PC-9 (cell line): ENCODE measurements at regions not wholly inside any gene's neighbourhood (a gene's known extent, or its start where the extent isn't known, plus 50 kb on each side); places are given as distances from the start of the nearest gene placed in this dataset.

ENCODE experiments used
- BruUV-seq: library from RNA; stranded (reverse); fragments of 400-500 nt; replicated peaks from 2 replicates; lab custom pipeline; 2021; lab: Mats Ljungman, UMichigan
- CTCF ChIA-PET: fragments of 300-600 bp; sonication (Branson Sonifier 250); formaldehyde crosslinking; loops from one replicate; lab custom pipeline; 2022; ENCODE audit warnings: antibody characterized with exemption; lab: Charles Lee
- POLR2A ChIA-PET: fragments of 300-600 bp; sonication (Branson Sonifier 250); formaldehyde crosslinking; loops from one replicate; lab custom pipeline; 2022; ENCODE audit warnings: antibody characterized with exemption; ENCODE audit not compliant: unreplicated experiment; lab: Charles Lee
- DNase-seq, 2 experiments: peaks; one replicate each; pipeline versions ENCODE4 v3.0.0 to v3.0.0-alpha.2; 2015 to 2022; ENCODE audit warnings: mixed read lengths in 1 of 2
- H2AFZ ChIP-seq: fragments of 200-600 bp; sonication (generic); 2 replicates; pipeline ENCODE4 v1.8.1; 2017; ENCODE audit warnings: antibody characterized with exemption
- H3F3A ChIP-seq: fragments of 200-600 bp; sonication (generic); 2 replicates; pipeline ENCODE4 v1.8.1; 2017; ENCODE audit warnings: antibody characterized with exemption, mild to moderate bottlenecking, low read depth; ENCODE audit not compliant: insufficient read depth
- H3K27ac ChIP-seq: fragments of 200-600 bp; sonication (generic); 2 replicates; pipeline ENCODE4 v1.6.1; 2016; ENCODE audit warnings: mixed run types
- H3K27me3 ChIP-seq: fragments of 200-600 bp; sonication (generic); 2 replicates; pipeline ENCODE4 v1.6.1; 2016; ENCODE audit warnings: low read depth, mixed run types; ENCODE audit not compliant: insufficient read depth
- H3K36me3 ChIP-seq: fragments of 200-600 bp; sonication (generic); 2 replicates; pipeline ENCODE4 v1.6.1; 2016; ENCODE audit warnings: low read depth, mixed run types
- H3K4me1 ChIP-seq: fragments of 200-600 bp; sonication (generic); replicated peaks from 2 replicates; pipeline ENCODE4 v1.6.1; 2016; ENCODE audit warnings: mixed run types; ENCODE audit not compliant: insufficient read depth
- H3K4me2 ChIP-seq: fragments of 200-600 bp; sonication (generic); 2 replicates; pipeline ENCODE4 v1.6.1; 2017; ENCODE audit warnings: mixed run types
- H3K4me3 ChIP-seq: fragments of 200-600 bp; sonication (generic); 2 replicates; pipeline ENCODE4 v1.6.1; 2016; ENCODE audit warnings: mixed run types
- H3K79me2 ChIP-seq: fragments of 200-600 bp; sonication (generic); 2 replicates; pipeline ENCODE4 v1.6.1; 2017; ENCODE audit warnings: low read depth, mixed run types
- H3K9me2 ChIP-seq: fragments of 200-600 bp; sonication (generic); 2 replicates; pipeline ENCODE4 v1.8.1; 2017; ENCODE audit warnings: mild to moderate bottlenecking; ENCODE audit not compliant: insufficient read depth
- H3K9me3 ChIP-seq: fragments of 200-600 bp; sonication (generic); 2 replicates; pipeline ENCODE4 v1.8.1; 2016; ENCODE audit warnings: low read depth; ENCODE audit not compliant: insufficient read depth
- H4K20me1 ChIP-seq: fragments of 200-600 bp; sonication (generic); 2 replicates; pipeline ENCODE4 v1.8.1; 2017; ENCODE audit not compliant: insufficient read depth
- CTCF ChIP-seq: fragments of 200-600 bp; sonication (generic); conservative IDR thresholded peaks from 2 replicates; pipeline ENCODE4 v1.6.1; 2017; ENCODE audit warnings: mixed run types, antibody characterized with exemption, mild to moderate bottlenecking, moderate library complexity
- EZH2 ChIP-seq: fragments of 200-600 bp; sonication (generic); IDR thresholded peaks from 2 replicates; pipeline ENCODE4 v1.8.0; 2017; ENCODE audit warnings: antibody characterized with exemption, low read depth
- intact Hi-C: fragments of 100-400 bp; cut with micrococcal nuclease; formaldehyde crosslinking; loops from one replicate; pipeline ENCODE4 v1.10.0; 2022; ENCODE audit not compliant: unreplicated experiment

- Histone ChIP-seq H3F3A (no peaks in the 10 kb centered on the region), H3K9me2 (no peaks in the 10 kb centered on the region), H4K20me1 (no peaks in the 10 kb centered on the region), H3K79me2 (no peaks in the 10 kb centered on the region), H3K4me3 (no peak overlapping the region), H3K9me3 (no peaks in the 10 kb centered on the region), H2AFZ (no peak overlapping the region), H3K4me1 (no peaks in the 10 kb centered on the region; the same call in 1 of the 2 replicates), H3K4me2 (no peak overlapping the region), H3K27me3 (peaks cover 25% of the 10 kb centered on the region), H3K36me3 (no peaks in the 10 kb centered on the region), H3K27ac (no peak overlapping the region)
- TF ChIP-seq CTCF (no peak), EZH2 (no peak)
- intact Hi-C loops, result no loop called here
- no peak for DNase-seq
- ChIA-PET POLR2A (no interaction called here), CTCF (no interaction called here)
- BruUV-seq, result no TSS peak
Measured at GRCh38 chr7:155992974-155993373, 180.7 kb upstream of the SHH start.

GRCh38 chr7:155992538-155992937 is 180.3 kb upstream of the SHH start:
- no peak overlapping the region for H3K4me2 ChIP-seq
- DNase-seq, result no peak
- ChIA-PET CTCF (no interaction called here), POLR2A (no interaction called here)
- no peak overlapping the region for H3K27ac ChIP-seq
- H3K9me2 ChIP-seq, result no peaks in the 10 kb centered on the region
- no TSS peak for BruUV-seq
- TF ChIP-seq CTCF (no peak), EZH2 (no peak)
- H3K4me3 ChIP-seq, result no peak overlapping the region
- H3K79me2 ChIP-seq, result no peaks in the 10 kb centered on the region
- H3K36me3 ChIP-seq, result no peaks in the 10 kb centered on the region
- no peak overlapping the region for H2AFZ ChIP-seq
- peaks cover 26% of the 10 kb centered on the region for H3K27me3 ChIP-seq
- no peaks in the 10 kb centered on the region for H3F3A ChIP-seq
- no peaks in the 10 kb centered on the region; the same call in 1 of the 2 replicates for H3K4me1 ChIP-seq
- H3K9me3 ChIP-seq, result no peaks in the 10 kb centered on the region
- H4K20me1 ChIP-seq, result no peaks in the 10 kb centered on the region
- intact Hi-C loops, result no loop called here

DNA sequence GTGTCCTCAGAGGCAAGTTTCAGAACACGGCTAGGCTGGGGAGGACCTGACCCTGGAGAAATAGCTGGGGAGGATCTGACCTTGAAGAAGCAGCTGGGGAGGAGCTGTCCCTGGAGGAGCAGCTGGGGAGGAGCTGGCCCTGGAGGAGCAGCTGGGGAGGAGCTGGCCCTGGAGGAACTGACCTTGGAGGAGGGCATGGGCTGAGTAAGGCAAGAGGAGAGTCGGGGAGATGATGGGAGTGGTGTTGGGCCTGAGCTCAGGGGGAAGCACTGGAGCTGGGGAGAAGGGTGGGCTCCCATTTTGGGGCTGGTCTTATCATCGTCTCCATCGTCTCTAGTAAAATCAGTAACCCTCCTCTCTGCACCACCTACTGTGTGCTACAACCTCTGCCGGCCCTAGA is 179.8 kb upstream of the SHH start:
- TF ChIP-seq CTCF (no peak), EZH2 (no peak)
- Histone ChIP-seq H3K9me3 (no peaks in the 10 kb centered on the region), H3K9me2 (no peaks in the 10 kb centered on the region), H3K27me3 (peaks cover 26% of the 10 kb centered on the region), H3K27ac (no peak overlapping the region), H3F3A (no peaks in the 10 kb centered on the region), H3K4me3 (no peak overlapping the region), H3K4me2 (no peak overlapping the region), H3K79me2 (no peaks in the 10 kb centered on the region), H2AFZ (no peak overlapping the region), H4K20me1 (no peaks in the 10 kb centered on the region), H3K4me1 (no peaks in the 10 kb centered on the region; the same call in 1 of the 2 replicates), H3K36me3 (no peaks in the 10 kb centered on the region)
- CTCF ChIA-PET, result no interaction called here
- no TSS peak for BruUV-seq
- DNase-seq, result no peak
- POLR2A ChIA-PET, result no interaction called here
- intact Hi-C loops, result no loop called here
